Fibroblast of skin of right quadriceps (primary cell): ENCODE measurements at regions not wholly inside any gene's neighbourhood (a gene's known extent, or its start where the extent isn't known, plus 50 kb on each side); places are given as distances from the start of the nearest gene placed in this dataset.

Source experiments
- DNase-seq: peaks from one replicate; pipeline ENCODE4 v3.0.0-alpha.2; 2013

GRCh38 chr15:69530991-69531664 is 78.5 kb downstream of the RPLP1 start:
- peak; percentile 21 for DNase-seq

DNA sequence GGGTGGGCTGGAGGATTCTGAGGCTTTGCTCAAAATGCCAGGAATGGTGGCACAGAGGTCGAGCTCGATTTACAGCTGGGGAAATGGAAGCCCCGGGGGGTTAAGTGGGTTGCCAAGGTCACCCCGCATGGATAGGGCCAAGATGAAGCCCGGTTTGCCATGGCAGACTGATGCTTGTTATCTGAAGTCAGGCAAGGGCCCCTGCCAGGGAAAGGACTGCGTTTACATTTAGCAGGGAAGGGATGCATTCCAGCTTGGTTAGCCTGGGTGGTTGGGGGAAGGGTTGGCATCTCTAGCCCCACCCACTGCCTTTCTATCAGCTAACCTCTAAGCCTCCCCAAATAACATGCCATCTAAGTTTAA is 79.0 kb downstream of the RPLP1 start:
- DNase-seq, result peak; percentile 28

DNA sequence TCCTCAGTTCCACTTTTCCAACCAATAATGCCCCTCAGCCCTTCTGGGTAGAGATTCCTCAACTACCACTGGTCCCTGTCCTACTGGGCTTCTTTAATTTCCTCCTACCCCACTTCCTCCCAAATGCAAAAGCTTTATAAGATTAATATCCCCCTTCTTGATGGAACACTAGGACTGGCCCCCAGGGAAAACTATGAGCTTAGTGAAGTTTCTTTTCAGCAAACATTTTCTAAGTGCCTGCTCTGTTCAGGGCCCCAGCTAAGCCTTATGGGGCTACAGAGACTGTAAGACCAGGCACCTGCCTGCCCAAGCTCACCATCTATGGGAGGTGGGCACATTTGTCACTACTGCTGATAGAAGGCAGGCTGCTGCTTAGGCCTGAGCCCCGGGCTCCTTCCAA is 79.4 kb downstream of the RPLP1 start:
- no peak for DNase-seq

GRCh38 chr15:69532856-69533255 is 80.2 kb downstream of the RPLP1 start:
- DNase-seq, result no peak

GRCh38 chr15:69533522-69533921 is 80.9 kb downstream of the RPLP1 start:
- DNase-seq, result no peak

DNA sequence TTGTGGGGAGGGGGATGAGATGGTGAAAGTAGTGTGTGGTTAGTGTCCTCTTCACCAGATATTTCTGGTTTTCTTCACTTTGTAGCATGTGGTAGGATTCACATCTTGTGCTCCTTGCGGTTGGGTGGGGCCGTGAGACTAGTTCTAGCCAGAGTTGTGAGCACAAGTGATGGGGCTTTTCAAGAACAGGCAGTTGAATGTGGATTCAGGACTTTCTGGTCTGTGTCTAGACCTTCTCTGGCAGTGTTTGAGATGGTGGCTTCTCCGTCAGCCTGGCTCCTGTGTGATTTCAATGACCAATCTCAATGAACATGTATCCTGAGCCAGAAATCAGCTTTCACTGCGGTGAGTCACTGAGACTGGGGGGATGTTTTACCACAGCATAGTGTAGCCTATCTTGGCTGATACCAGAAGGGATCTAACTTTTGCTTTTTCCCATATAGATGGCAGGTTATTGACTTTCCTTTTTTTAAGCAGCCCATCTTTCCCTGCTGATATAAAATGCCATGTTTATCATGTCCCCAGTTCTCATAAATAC is 82.6 kb downstream of the RPLP1 start:
- peak; percentile 79 for DNase-seq

- DNase-seq, result no peak
Measured at GRCh38 chr15:69535998-69536397, 83.4 kb downstream of the RPLP1 start.

DNA sequence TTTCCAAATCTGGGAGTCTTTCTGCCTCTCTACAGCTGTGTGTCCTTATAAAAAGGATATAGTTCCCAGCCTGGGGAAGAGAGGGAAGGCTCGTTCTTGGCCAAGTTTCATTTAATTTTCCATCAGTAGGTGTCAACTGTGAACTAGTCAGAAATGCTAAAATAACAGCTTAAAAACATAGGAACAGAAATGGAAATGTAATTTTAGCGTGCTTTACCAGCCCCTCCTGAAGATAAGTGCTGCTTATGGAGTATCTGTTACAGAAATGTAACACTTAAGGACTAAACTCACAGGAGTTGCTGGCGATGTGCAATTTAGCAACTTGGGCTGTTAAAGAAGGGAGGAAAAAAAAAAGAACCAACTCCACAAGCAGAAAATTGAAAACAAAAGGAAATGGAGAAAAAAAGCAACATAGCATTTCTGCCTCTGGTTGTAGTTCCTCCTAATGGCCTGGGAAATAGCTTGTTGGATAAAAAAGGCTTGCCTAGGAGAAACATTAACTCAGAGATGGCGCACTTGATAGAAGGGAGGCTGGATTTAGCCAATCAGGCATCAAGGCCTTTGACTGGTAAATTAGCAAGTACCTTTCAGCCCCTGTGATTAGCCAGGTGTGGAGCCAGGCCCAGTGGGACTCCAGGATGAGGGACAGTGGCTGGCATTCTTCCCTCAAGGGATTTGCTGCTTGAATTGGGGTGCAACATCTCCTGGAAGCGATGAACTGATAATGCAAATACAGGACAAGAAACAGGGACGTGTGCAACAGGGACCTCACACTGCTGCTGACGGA is 84.3 kb downstream of the RPLP1 start:
- DNase-seq, result no peak

- DNase-seq, result no peak
Measured at GRCh38 chr15:69537901-69538300, 85.3 kb downstream of the RPLP1 start.

- no peak for DNase-seq
Measured at GRCh38 chr15:69538379-69538778, 85.8 kb downstream of the RPLP1 start.

DNA sequence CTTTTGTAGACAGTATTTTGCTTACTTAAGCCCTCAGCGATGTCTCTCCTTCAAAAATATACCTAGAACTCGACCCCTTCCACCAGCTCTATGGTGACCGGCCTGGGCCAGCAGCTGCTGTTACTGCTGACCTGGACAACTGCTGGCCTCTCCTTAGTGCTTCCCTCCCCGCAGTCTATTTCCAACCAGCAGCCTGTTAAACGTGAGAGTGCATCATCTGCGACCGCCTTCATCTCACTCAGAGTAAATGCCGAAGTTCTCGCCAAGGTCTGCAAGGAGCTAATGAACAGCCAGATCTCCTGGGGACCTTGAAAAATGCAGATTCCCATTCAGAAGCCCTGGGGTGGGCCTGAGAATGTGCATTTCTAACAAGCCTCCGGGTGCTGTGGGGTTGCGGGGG is 86.7 kb downstream of the RPLP1 start:
- no peak for DNase-seq

DNA sequence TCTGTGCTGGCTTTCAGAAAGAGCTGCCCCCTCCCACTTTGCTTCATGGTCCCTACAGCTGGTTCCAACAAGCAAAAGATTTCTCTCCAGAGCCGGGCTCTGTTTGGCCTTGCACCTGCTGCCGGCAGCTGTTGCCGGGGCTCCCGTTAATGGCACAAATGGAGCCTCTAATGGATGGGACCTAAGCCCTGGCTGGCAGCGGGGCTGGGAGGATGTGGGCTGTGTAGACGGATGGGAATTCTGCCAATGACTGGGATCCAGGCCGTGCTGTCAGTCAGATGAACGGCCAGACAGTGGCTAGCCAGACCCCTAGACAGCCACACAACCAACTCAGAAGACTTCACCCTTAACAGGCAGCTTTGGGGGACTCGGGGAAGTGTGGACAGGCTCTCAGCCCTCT is 88.0 kb downstream of the RPLP1 start:
- DNase-seq, result no peak

DNA sequence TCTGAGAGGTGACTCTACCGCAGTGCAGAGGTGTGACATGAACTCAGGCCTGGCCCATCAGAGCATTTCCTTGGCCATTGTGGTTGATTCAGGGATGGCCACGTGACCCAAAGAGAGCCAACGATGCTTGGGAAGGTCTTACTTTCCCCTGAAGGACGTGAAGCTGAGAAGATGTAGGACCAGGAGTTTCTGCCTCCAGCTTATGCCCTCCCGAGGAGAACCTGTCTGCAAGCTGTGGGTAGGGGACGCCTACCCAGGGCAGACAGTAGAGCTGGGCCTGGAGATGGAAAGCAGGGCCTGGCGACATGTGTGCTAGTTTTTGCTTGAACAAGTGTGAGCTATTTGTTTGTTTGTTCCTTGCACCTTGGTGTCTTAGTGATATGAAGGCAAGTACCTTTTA is 89.4 kb downstream of the RPLP1 start:
- DNase-seq, result no peak

GRCh38 chr15:69543681-69544364 is 91.2 kb downstream of the RPLP1 start:
- DNase-seq, result no peak

GRCh38 chr15:69544365-69545113 is 91.9 kb downstream of the RPLP1 start:
- no peak for DNase-seq

GRCh38 chr15:69546182-69546581 is 93.6 kb downstream of the RPLP1 start:
- no peak for DNase-seq

DNA sequence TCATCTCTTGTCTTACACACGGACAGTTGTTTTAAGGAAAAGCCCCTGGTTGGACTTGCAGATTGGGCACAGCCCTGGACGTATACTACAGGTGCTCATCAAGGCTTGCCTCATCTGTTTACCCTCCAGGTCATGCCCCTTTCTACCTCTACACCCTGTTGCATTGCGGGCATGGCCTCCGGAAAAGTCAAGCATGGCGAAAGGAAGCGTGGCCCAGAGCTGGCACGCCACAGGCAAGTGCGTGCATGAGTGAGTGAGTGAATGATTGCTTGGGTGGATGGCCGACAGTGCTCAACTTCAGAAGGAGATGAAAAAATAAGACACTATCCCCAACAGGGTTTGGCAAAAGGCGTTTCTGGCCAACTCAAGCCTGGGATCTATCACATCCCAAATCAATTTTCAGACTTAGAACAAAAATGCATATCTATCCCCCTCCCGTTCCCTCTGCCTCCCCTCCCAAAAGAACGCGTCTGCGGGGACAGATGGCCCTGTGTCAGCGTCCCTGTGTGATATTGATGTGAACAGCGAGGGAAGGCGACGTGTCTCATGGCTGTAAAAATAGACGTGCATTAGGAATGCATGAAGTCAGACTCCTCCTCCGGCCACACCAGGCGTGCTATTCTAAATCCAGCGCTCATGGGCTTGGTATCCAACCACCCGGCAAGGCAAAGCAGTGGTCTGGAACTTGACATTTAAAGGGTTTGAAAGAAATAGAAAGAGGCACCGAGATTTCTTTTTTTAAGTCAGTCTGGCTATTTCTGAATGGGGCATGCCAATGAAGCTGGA is 96.0 kb downstream of the RPLP1 start:
- DNase-seq, result peak; percentile 10

DNA sequence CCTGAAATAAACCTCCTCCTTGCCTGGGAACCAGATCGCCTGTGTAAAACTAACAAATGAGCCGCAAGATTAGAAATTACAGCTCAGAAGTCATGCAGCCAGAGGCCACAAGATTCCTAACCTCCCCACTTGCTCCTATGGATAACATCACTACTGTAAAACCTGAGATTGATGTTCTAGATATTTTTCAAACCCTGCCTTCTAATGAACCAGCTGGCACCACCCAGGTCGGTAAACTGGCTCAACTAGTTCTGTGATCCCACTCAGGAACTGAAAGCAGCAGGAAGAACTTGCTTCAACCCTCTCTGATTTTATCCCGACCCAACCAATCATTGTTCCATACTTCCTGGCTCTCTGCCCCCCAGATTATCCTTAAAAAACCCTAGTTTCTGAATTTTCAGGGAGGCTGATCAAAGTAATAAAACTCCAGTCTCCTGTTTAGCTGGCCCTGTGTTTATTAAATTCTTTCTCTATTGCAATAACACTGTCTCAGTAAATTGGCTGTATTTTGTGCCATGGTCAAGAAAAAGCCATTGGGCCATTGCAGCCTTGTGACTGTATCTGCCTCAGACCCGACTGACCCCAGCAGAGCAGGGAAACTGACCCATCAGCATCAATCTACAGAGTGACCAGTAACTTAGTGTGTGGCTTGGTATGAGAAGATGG is 98.9 kb downstream of the RPLP1 start:
- DNase-seq, result no peak

- no peak for DNase-seq
Measured at GRCh38 chr15:69552057-69552815, 99.6 kb downstream of the RPLP1 start.

DNA sequence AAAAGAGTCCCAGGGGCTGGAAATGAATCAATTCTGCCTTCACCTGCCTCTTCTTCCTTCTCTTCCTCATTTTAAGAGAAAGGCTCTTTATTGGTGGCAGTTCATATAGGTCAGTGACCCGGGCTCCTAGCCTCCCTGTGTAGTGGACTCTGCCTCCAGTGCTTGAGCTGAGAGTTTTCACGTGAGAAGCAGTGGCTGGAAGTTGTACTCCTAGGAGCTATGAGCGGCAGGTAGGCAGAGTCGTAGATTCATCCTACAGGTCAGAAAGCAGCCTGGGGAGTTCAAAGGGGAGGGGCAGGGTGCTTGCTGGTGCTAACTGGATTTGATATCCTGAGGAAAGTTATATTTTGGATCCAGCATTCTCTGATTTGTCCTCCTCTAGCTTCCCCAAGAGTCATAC is 101.1 kb downstream of the RPLP1 start:
- no peak for DNase-seq
